IMR-90 (cell line): ENCODE measurements at regions not wholly inside any gene's neighbourhood (a gene's known extent, or its start where the extent isn't known, plus 50 kb on each side); places are given as distances from the start of the nearest gene placed in this dataset.

Experiments used
- ATAC-seq: fragments of 200-7000 bp; cut with Tn5 transposase; 2 replicates; pipeline ENCODE4 v1.9.1; 2020; ENCODE audit warnings: low read depth, mild to moderate bottlenecking, moderate library complexity
- BruUV-seq: library from RNA; stranded (reverse); fragments of 400-500 nt; replicated peaks from 2 replicates; lab custom pipeline; 2021; lab: Mats Ljungman, UMichigan
- CTCF ChIA-PET: fragments of 300-600 bp; formaldehyde crosslinking; extraction: SDS; loops from one replicate; lab custom pipeline; 2021; ENCODE audit warnings: antibody characterized with exemption; lab: Yijun Ruan, JAX
- POLR2A ChIA-PET: fragments of 300-600 bp; sonication (Branson Sonifier 250); formaldehyde crosslinking; loops from one replicate; lab custom pipeline; 2022; ENCODE audit warnings: antibody characterized with exemption; ENCODE audit not compliant: unreplicated experiment; lab: Charles Lee
- DNase-seq: peaks from one replicate; pipeline ENCODE4 v3.0.0; 2013
- H2AFZ ChIP-seq: replicated peaks from 2 replicates; pipeline ENCODE3; 2013; ENCODE audit warnings: low read length, mild to moderate bottlenecking; ENCODE audit not compliant: poor library complexity
- H2AK5ac ChIP-seq: 2 replicates; pipeline ENCODE4 v1.6.1; 2013; ENCODE audit warnings: low read depth, low read length, inconsistent platforms
- H2AK9ac ChIP-seq: replicated peaks from 2 replicates; pipeline ENCODE3; 2013; ENCODE audit warnings: mild to moderate bottlenecking, low read depth, low read length, moderate library complexity; ENCODE audit not compliant: poor library complexity
- H2BK120ac ChIP-seq: 2 replicates; pipeline ENCODE4 v1.6.1; 2013; ENCODE audit warnings: low read depth, low read length, inconsistent platforms
- H2BK15ac ChIP-seq: 3 replicates; pipeline ENCODE4 v1.6.1; 2013; ENCODE audit warnings: low read depth, low read length, inconsistent platforms
- H2BK20ac ChIP-seq: 2 replicates; pipeline ENCODE4 v1.6.1; 2013; ENCODE audit warnings: low read depth, mild to moderate bottlenecking, inconsistent platforms, low read length, moderate library complexity
- H2BK5ac ChIP-seq: 2 replicates; pipeline ENCODE4 v1.6.1; 2013; ENCODE audit warnings: mild to moderate bottlenecking, low read depth, low read length, inconsistent platforms; ENCODE audit not compliant: poor library complexity, severe bottlenecking
- H3K14ac ChIP-seq: replicated peaks from 2 replicates; pipeline ENCODE4 v1.6.1; 2013; ENCODE audit warnings: low read depth, low read length, inconsistent platforms
- H3K18ac ChIP-seq: 2 replicates; pipeline ENCODE4 v1.6.1; 2013; ENCODE audit warnings: low read depth, low read length, control low read depth
- H3K23ac ChIP-seq: 2 replicates; pipeline ENCODE4 v1.6.1; 2013; ENCODE audit warnings: low read depth, low read length, inconsistent platforms
- H3K27ac ChIP-seq: 2 replicates; pipeline ENCODE4 v1.5.1; 2013; ENCODE audit warnings: mild to moderate bottlenecking, control low read depth, low read length; ENCODE audit not compliant: insufficient read depth
- H3K27me3 ChIP-seq: 2 replicates; pipeline ENCODE4 v1.6.1; 2013; ENCODE audit warnings: low read length; ENCODE audit not compliant: control insufficient read depth, insufficient read depth
- H3K36me3 ChIP-seq: 2 replicates; pipeline ENCODE4 v1.6.1; 2013; ENCODE audit warnings: low read length, mixed read lengths; ENCODE audit not compliant: control insufficient read depth, insufficient read depth
- H3K4ac ChIP-seq: 2 replicates; pipeline ENCODE4 v1.6.1; 2013; ENCODE audit warnings: low read depth, low read length, inconsistent platforms
- H3K4me1 ChIP-seq: 2 replicates; pipeline ENCODE4 v1.6.1; 2013; ENCODE audit warnings: low read length, mixed read lengths; ENCODE audit not compliant: control insufficient read depth, insufficient read depth
- H3K4me2 ChIP-seq: 2 replicates; pipeline ENCODE4 v1.6.1; 2013; ENCODE audit warnings: low read depth, mild to moderate bottlenecking, control low read depth, low read length, moderate library complexity
- H3K4me3 ChIP-seq: 2 replicates; pipeline ENCODE4 v1.5.1; 2013; ENCODE audit warnings: low read depth, mild to moderate bottlenecking, control low read depth, low read length, moderate library complexity; ENCODE audit not compliant: insufficient read depth
- H3K56ac ChIP-seq: 2 replicates; pipeline ENCODE4 v1.6.1; 2013; ENCODE audit warnings: low read length, inconsistent platforms; ENCODE audit not compliant: insufficient read depth; ENCODE audit errors: extremely low read depth
- H3K79me1 ChIP-seq, 2 experiments: 2 replicates each; pipeline ENCODE4 v1.6.1; 2013; ENCODE audit warnings: low read length in 2 of 2, inconsistent platforms in 1 of 2, low read depth in 1 of 2
- H3K9ac ChIP-seq: 2 replicates; pipeline ENCODE4 v1.6.1; 2013; ENCODE audit warnings: low read depth, low read length, control low read depth
- H3K9me1 ChIP-seq: 2 replicates; pipeline ENCODE4 v1.6.1; 2013; ENCODE audit warnings: low read length, inconsistent platforms; ENCODE audit not compliant: insufficient read depth
- H3K9me3 ChIP-seq: 2 replicates; pipeline ENCODE4 v1.6.1; 2013; ENCODE audit warnings: low read length; ENCODE audit not compliant: control insufficient read depth, insufficient read depth
- H4K20me1 ChIP-seq: 2 replicates; pipeline ENCODE4 v1.6.1; 2013; ENCODE audit warnings: low read length, inconsistent platforms; ENCODE audit not compliant: insufficient read depth
- H4K5ac ChIP-seq: 2 replicates; pipeline ENCODE4 v1.6.1; 2013; ENCODE audit warnings: mild to moderate bottlenecking, low read depth, low read length, control low read depth
- H4K8ac ChIP-seq, 2 experiments: 2 replicates each; pipeline ENCODE4 v1.6.1; 2013; ENCODE audit warnings: low read depth in 2 of 2, low read length in 2 of 2, control low read depth in 1 of 2, inconsistent platforms in 1 of 2
- H4K91ac ChIP-seq: 2 replicates; pipeline ENCODE4 v1.6.1; 2013; ENCODE audit warnings: low read depth, low read length, inconsistent platforms; ENCODE audit not compliant: insufficient read depth
- RAD21 ChIP-seq: IDR thresholded peaks from 2 replicates; pipeline ENCODE4 v1.6.1; 2012; ENCODE audit warnings: low read length, improper control_type of control experiment
- dilution Hi-C: fragments of 300-500 bp; cut with HindIII; formaldehyde crosslinking; loops from one replicate; pipeline ENCODE4 v1.14.3; 2018; ENCODE audit warnings: low sequenced_read_pairs; ENCODE audit not compliant: unreplicated experiment
- in situ Hi-C: fragments of 300-500 bp; cut with MboI; formaldehyde crosslinking; loops from 3 replicates; pipeline ENCODE4 v1.14.3; 2019; ENCODE audit warnings: low sequenced_read_pairs, inconsistent platforms, mixed read lengths
- intact Hi-C: fragments of 100-400 bp; cut with micrococcal nuclease; formaldehyde crosslinking; loops from 2 replicates; pipeline ENCODE4 v1.10.0; 2022

GRCh38 chr3:176615826-176616225 is 581.5 kb downstream of the TBL1XR1 start:
- Histone ChIP-seq H4K20me1 (no peaks in the 10 kb centered on the region), H3K23ac (no peak overlapping the region), H4K5ac (no peak overlapping the region), H3K4me3 (no peak overlapping the region), H3K9ac (no peak overlapping the region), H2BK120ac (no peak overlapping the region), H3K36me3 (no peaks in the 10 kb centered on the region), H2BK20ac (no peak overlapping the region), H3K79me1 (no peaks in the 10 kb centered on the region), H2AFZ (no peak overlapping the region), H2AK9ac (no peak overlapping the region), H3K56ac (no peak overlapping the region), H3K4ac (no peak overlapping the region), H2BK15ac (no peak overlapping the region), H3K27ac (no peak overlapping the region), H2AK5ac (no peak overlapping the region), H3K9me1 (no peaks in the 10 kb centered on the region), H4K91ac (no peak overlapping the region), H3K4me1 (no peaks in the 10 kb centered on the region), H2BK5ac (no peak overlapping the region), H3K18ac (no peak overlapping the region), H3K4me2 (no peak overlapping the region), H3K27me3 (no peaks in the 10 kb centered on the region), H3K14ac (no peak overlapping the region), H3K9me3 (no peaks in the 10 kb centered on the region; the same call in 1 of the 2 replicates), H4K8ac (no peak overlapping the region)
- dilution Hi-C loops (no loop called here), intact Hi-C loops (no loop called here), in situ Hi-C loops (no loop called here)
- CTCF ChIA-PET: no interaction called here
- POLR2A ChIA-PET: no interaction called here
- DNase-seq: no peak
- TF ChIP-seq RAD21: no peak
- no TSS peak for BruUV-seq
- peak; percentile 32 for ATAC-seq
